ENCODE measurements at regions not wholly inside any gene's neighbourhood (a gene's known extent, or its start where the extent isn't known, plus 50 kb on each side); places are given as distances from the start of the nearest gene placed in this dataset.

GRCh38 chr13:50412046-50412617 is 396.9 kb downstream of the KCNRG start:
- Histone ChIP-seq H4K8ac (replicated peaks; ENCODE audit: insufficient read length, low read depth, low read length) (no peak overlapping the region), H4K20me1 (ENCODE audit: control insufficient read depth, insufficient read depth, insufficient read length) (no peaks in the 10 kb centered on the region), H3K79me1 (ENCODE audit: insufficient read depth, low read depth, low read length, poor library complexity, severe bottlenecking) (no peaks in the 10 kb centered on the region), H2BK5ac (ENCODE audit: insufficient read length, low read length) (no peak overlapping the region), H2AK5ac (ENCODE audit: insufficient read length, low read length) (no peak overlapping the region), H3K23me2 (ENCODE audit: insufficient read length, low read depth, low read length, poor library complexity, severe bottlenecking) (no peaks in the 10 kb centered on the region), H3K4ac (ENCODE audit: low read depth, low read length) (no peak overlapping the region), H3K79me2 (ENCODE audit: insufficient read depth, low read length) (no peaks in the 10 kb centered on the region), H3K9me3 (ENCODE audit: control insufficient read depth, low read depth, low read length) (no peaks in the 10 kb centered on the region), H4K91ac (ENCODE audit: insufficient read length, low read depth, low read length) (no peak overlapping the region), H3K14ac (ENCODE audit: insufficient read depth, low read length) (no peak overlapping the region), H4K5ac (ENCODE audit: insufficient read length, low read depth, low read length) (no peak overlapping the region), H3K23ac (ENCODE audit: insufficient read length, low read depth, low read length) (no peak overlapping the region), H3K4me2 (ENCODE audit: insufficient read depth, insufficient read length, low read length) (no peak overlapping the region), H2BK120ac (ENCODE audit: low read depth, low read length, poor library complexity, severe bottlenecking) (no peak overlapping the region), H3K18ac (ENCODE audit: insufficient read length, low read depth, low read length) (no peak overlapping the region), H3K56ac (ENCODE audit: insufficient read length, low read depth, low read length) (no peak overlapping the region), H3T11ph (ENCODE audit: low read length) (no peak overlapping the region), H3K27me3 (ENCODE audit: insufficient read depth, low read length) (no peaks in the 10 kb centered on the region), H2BK12ac (ENCODE audit: insufficient read length, low read depth, low read length) (no peak overlapping the region), H2AFZ (ENCODE audit: low read length) (no peak overlapping the region), H3K4me1 (ENCODE audit: insufficient read depth, low read length) (no peaks in the 10 kb centered on the region), H2BK15ac (ENCODE audit: low read depth, low read length) (no peak overlapping the region), H2BK20ac (ENCODE audit: low read depth, low read length, poor library complexity, severe bottlenecking) (no peak overlapping the region), H3K27ac (ENCODE audit: insufficient read length, low read depth, low read length) (no peak overlapping the region), H3K9ac (ENCODE audit: extremely low read depth, insufficient read length, low read length) (no peak overlapping the region)
- no CpG with 5 or more reads among the region's 4 CpGs for WGBS (ENCODE audit: extremely low coverage, insufficient read length, low lambda C conversion rate)
- peaks cover 11 to 24% (median 23%) of the 10 kb centered on the region in 3 experiments for H3K36me3 Mint-ChIP-seq (ENCODE audit: insufficient read depth in 1 of 3, low read depth in 3 of 3)
- no peak for DNase-seq
- H3K27ac Mint-ChIP-seq: no peak overlapping the region
- no peak overlapping the region for H3K4me3 Mint-ChIP-seq
- H3K4me1 Mint-ChIP-seq: peaks cover 25 to 29% of the 10 kb centered on the region in 2 experiments
- TF ChIP-seq, protein P1, sequence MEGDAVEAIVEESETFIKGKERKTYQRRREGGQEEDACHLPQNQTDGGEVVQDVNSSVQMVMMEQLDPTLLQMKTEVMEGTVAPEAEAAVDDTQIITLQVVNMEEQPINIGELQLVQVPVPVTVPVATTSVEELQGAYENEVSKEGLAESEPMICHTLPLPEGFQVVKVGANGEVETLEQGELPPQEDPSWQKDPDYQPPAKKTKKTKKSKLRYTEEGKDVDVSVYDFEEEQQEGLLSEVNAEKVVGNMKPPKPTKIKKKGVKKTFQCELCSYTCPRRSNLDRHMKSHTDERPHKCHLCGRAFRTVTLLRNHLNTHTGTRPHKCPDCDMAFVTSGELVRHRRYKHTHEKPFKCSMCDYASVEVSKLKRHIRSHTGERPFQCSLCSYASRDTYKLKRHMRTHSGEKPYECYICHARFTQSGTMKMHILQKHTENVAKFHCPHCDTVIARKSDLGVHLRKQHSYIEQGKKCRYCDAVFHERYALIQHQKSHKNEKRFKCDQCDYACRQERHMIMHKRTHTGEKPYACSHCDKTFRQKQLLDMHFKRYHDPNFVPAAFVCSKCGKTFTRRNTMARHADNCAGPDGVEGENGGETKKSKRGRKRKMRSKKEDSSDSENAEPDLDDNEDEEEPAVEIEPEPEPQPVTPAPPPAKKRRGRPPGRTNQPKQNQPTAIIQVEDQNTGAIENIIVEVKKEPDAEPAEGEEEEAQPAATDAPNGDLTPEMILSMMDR (conservative IDR thresholded peaks at IDR 0.05): no peak
- H3K27me3 Mint-ChIP-seq (ENCODE audit: low read depth): no peaks in the 10 kb centered on the region
- H3K9me3 Mint-ChIP-seq: peaks cover 10 to 11% of the 10 kb centered on the region in 2 experiments

All from H9 (cell line).